HT1080 (cell line): ENCODE measurements at regions not wholly inside any gene's neighbourhood (a gene's known extent, or its start where the extent isn't known, plus 50 kb on each side); places are given as distances from the start of the nearest gene placed in this dataset.
"Not testable (repeated sequence)": the region's sequence is repeated elsewhere in the genome, so short reads cannot be mapped to it uniquely, and the experiment has no call there.

Experiments used
- DNase-seq: peaks from one replicate; pipeline ENCODE4 v3.0.0-alpha.2; 2015; ENCODE audit warnings: low read depth

GRCh38 chr10:119996944-119997343, 104.4 kb downstream of the SEC23IP start:
- no peak for DNase-seq

- DNase-seq: no peak
Observed at GRCh38 chr10:119997429-119997828, 104.9 kb downstream of the SEC23IP start.

- DNase-seq: no peak
Observed at GRCh38 chr10:120002785-120003184, 110.3 kb downstream of the SEC23IP start.

GRCh38 chr10:120005207-120006201, 113.0 kb downstream of the SEC23IP start:
- DNase-seq: no peak

- no peak for DNase-seq
Observed at GRCh38 chr10:120007261-120007660, 114.7 kb downstream of the SEC23IP start.

- DNase-seq: no peak
Observed at GRCh38 chr10:120011359-120012130, 119.0 kb downstream of the SEC23IP start.

- DNase-seq: no peak
Observed at GRCh38 chr10:120012131-120012400, 119.5 kb downstream of the SEC23IP start.

- DNase-seq: peak; percentile 62
Observed at GRCh38 chr10:120012566-120012965, 120.0 kb downstream of the SEC23IP start.

GRCh38 chr10:120014031-120014430, 121.5 kb downstream of the SEC23IP start:
- DNase-seq: no peak

GRCh38 chr10:120015064-120015463, 122.5 kb downstream of the SEC23IP start:
- no peak for DNase-seq

- no peak for DNase-seq
Observed at GRCh38 chr10:120016906-120017305, 124.4 kb downstream of the SEC23IP start.

GRCh38 chr10:120017733-120018417, 125.3 kb downstream of the SEC23IP start:
- peak; percentile 67 for DNase-seq

GRCh38 chr10:120018695-120019094, 126.2 kb downstream of the SEC23IP start:
- DNase-seq: no peak

GRCh38 chr10:120019568-120019967, 127.0 kb downstream of the SEC23IP start:
- DNase-seq: no peak

GRCh38 chr10:120022357-120022756, 129.8 kb downstream of the SEC23IP start:
- no peak for DNase-seq

GRCh38 chr10:120034236-120034635, 141.7 kb downstream of the SEC23IP start:
- no peak for DNase-seq

- DNase-seq: no peak
Observed at GRCh38 chr10:120039046-120039445, 146.5 kb downstream of the SEC23IP start.

GRCh38 chr10:120039826-120040225, 147.3 kb downstream of the SEC23IP start:
- DNase-seq: peak; percentile 11

- no peak for DNase-seq
Observed at GRCh38 chr10:120041807-120042559, 149.5 kb downstream of the SEC23IP start.

GRCh38 chr10:120042705-120043104, 150.2 kb downstream of the SEC23IP start:
- DNase-seq: no peak

- DNase-seq: not testable (repeated sequence)
Observed at GRCh38 chr10:120047373-120047772, 154.8 kb downstream of the SEC23IP start.
